HS-27A (cell line): ENCODE measurements at regions not wholly inside any gene's neighbourhood (a gene's known extent, or its start where the extent isn't known, plus 50 kb on each side); places are given as distances from the start of the nearest gene placed in this dataset.
"Not testable (repeated sequence)": the region's sequence is repeated elsewhere in the genome, so short reads cannot be mapped to it uniquely, and the experiment has no call there.

Experiments used
- DNase-seq: peaks from one replicate; pipeline ENCODE4 v3.0.0-alpha.2; 2012; ENCODE audit warnings: low read depth, missing footprints

GRCh38 chr7:4525884-4526283 lies 156.2 kb upstream of the FOXK1 start:
- DNase-seq, result no peak

- DNase-seq, result no peak
These were observed 154.0 kb upstream of the FOXK1 start for GRCh38 chr7:4527988-4528636.

GRCh38 chr7:4531236-4531635 lies 150.9 kb upstream of the FOXK1 start:
- DNase-seq, result no peak

- DNase-seq, result not testable (repeated sequence)
These were observed 148.8 kb upstream of the FOXK1 start for GRCh38 chr7:4533339-4533738.

- DNase-seq, result no peak
These were observed 132.4 kb upstream of the FOXK1 start for GRCh38 chr7:4549681-4550080.

- no peak for DNase-seq
These were observed 132.0 kb upstream of the FOXK1 start for GRCh38 chr7:4550117-4550516.

GRCh38 chr7:4552985-4553384 lies 129.1 kb upstream of the FOXK1 start:
- no peak for DNase-seq

GRCh38 chr7:4556868-4557793 lies 125.0 kb upstream of the FOXK1 start:
- no peak for DNase-seq

- DNase-seq, result no peak
These were observed 120.3 kb upstream of the FOXK1 start for GRCh38 chr7:4561795-4562194.

- DNase-seq, result no peak
These were observed 115.4 kb upstream of the FOXK1 start for GRCh38 chr7:4566714-4567113.

- no peak for DNase-seq
These were observed 107.2 kb upstream of the FOXK1 start for GRCh38 chr7:4574851-4575250.

- DNase-seq, result no peak
These were observed 106.8 kb upstream of the FOXK1 start for GRCh38 chr7:4575254-4575653.

- no peak for DNase-seq
These were observed 78.9 kb upstream of the FOXK1 start for GRCh38 chr7:4602905-4603842.

GRCh38 chr7:4603843-4604231 lies 78.3 kb upstream of the FOXK1 start:
- DNase-seq, result no peak

- DNase-seq, result no peak
These were observed 77.6 kb upstream of the FOXK1 start for GRCh38 chr7:4604456-4604940.

- DNase-seq, result no peak
These were observed 75.3 kb upstream of the FOXK1 start for GRCh38 chr7:4606797-4607196.

GRCh38 chr7:4607311-4607729 lies 74.8 kb upstream of the FOXK1 start:
- DNase-seq, result no peak

- DNase-seq, result not testable (repeated sequence)
These were observed 72.5 kb upstream of the FOXK1 start for GRCh38 chr7:4609576-4609975.

GRCh38 chr7:4610768-4611467 lies 71.2 kb upstream of the FOXK1 start:
- DNase-seq, result peak; percentile 23

GRCh38 chr7:4612237-4612636 lies 69.9 kb upstream of the FOXK1 start:
- no peak for DNase-seq
